Fibroblast of skin of right quadriceps (primary cell): ENCODE measurements at regions not wholly inside any gene's neighbourhood (a gene's known extent, or its start where the extent isn't known, plus 50 kb on each side); places are given as distances from the start of the nearest gene placed in this dataset.

Experiments
- DNase-seq: peaks from one replicate; pipeline ENCODE4 v3.0.0-alpha.2; 2013

DNA sequence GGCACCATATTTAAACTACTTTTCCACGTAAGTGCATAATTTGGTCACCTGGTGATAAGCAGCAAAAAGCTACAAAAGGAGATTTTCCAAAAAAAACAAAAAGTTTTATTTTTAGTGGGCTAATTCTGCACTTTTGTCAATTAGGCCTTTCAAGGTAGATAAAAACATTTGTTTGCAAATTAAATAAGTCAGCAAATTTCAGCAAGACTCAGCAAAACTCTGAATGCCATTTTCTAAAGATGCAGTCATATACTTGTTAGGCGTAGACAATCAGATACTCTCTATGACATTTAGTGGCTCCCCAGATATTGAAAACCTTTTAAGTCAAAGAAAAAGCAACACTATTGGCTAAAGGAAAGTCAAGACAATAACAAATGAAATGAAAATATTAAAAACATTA, 400.2 kb upstream of the GOLIM4 start:
- no peak for DNase-seq

- no peak for DNase-seq
Observed at GRCh38 chr3:168495270-168495669, 399.5 kb upstream of the GOLIM4 start.

DNA sequence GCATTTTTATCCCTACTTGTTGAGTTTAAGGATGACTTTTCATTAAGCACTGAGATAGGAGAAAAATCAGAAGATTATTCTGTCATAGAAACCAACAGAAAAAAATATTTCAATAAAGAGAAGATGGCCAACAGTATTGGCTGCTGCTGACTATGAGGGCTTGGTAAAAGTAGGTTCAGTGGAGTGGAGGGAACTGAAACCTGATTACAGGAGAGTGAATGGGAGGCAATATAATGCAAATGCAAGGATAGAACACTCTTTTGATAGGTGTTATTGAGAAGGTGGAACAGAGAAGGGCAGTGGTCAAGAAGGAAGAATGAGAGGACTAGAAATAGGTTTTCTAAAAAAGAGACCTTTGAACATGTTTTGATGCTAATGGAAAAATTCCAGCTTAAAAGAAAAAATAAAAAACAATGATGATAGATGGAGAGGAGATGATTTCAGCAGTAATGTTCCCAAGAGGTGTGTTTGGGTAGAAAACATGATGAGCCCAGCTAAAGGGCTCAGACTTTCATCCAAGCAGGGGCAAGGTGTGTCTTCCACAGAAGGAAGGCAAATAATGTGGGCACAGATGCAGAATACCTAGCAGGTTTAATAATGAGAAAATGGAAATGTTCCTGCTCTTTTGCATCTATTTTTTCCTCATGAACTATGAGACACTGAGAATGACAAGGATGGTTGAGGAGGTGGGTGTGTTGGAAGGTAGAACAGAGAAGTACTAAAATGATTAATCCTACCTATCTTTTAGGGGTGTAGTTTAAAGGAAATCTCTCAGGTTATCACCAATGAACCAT, 397.9 kb upstream of the GOLIM4 start:
- no peak for DNase-seq

GRCh38 chr3:168490981-168491380, 395.3 kb upstream of the GOLIM4 start:
- no peak for DNase-seq

GRCh38 chr3:168489301-168489700, 393.6 kb upstream of the GOLIM4 start:
- no peak for DNase-seq

GRCh38 chr3:168485936-168486335, 390.2 kb upstream of the GOLIM4 start:
- no peak for DNase-seq

DNA sequence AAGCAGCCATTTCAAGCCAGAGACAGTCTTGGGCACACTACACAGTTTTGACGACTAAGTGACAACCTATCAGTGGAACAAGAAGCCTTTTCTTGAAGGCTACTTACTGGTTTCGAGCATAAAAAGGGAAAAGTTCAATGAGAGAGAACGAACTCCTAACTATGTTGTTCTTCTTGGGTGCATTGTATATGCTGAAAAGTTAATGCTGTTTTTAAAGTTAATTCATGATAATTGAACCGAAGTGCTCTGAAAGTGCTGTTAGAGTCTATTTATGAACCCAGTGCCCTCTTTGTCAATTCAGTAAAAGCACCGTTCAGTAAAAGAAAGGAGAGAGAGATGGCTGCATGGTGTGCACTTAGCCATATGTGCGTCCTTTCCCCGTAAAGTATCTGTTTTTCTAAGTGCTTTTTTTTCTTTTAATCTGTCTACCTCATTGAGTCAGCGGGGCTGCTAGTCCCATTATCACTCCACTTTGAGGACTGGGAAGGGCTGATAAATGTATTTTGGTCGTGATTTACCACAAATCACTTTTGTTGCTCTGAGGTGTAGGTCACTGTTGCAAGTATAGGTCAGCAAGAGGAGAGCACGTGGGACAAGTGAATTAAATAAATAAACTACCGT, 380.7 kb upstream of the GOLIM4 start:
- no peak for DNase-seq

DNA sequence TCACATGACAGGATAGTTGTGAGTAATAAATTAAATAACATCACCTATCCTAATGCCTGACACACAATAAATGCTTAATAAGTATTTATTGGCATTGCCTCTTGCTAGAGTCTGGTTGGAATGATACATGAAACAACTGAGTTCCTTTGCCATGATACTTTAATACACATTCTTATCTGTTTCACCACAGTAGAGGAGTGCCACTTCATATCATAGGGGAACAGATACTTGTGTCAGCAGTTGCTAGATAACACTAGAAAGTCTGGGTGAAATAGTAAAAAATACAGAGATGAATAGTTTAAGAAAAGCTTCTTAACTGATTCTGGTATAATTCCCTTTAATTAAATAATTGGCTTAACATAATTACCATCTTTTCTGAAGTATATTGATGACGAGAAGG, 380.0 kb upstream of the GOLIM4 start:
- no peak for DNase-seq

DNA sequence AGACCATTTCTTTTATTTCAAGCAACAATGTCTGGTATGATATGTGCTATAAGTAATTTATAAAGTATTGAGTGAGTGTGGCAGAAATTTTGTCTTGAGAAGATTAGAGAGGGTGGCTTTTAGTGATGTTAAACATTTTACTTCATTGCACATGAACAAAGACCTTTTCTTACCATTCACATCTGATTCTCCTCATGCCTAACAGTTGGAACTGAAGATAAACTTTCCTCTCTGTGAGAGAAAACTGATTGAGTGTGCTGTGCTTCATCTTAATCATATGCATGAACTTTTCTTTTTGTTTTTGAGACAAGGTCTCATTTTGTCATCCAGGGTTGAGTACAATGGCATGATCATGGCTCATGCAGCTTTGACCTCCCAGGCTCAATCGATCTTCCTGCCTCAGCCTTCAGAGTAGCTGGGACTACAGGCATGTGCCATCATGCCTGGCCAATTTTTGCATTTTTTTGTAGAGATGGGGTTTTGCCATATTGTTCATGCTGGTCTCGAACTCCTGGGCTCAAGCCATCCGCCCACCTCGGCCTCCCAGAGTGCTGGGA, 377.7 kb upstream of the GOLIM4 start:
- no peak for DNase-seq

GRCh38 chr3:168472783-168473182, 377.1 kb upstream of the GOLIM4 start:
- DNase-seq = no peak

GRCh38 chr3:168470380-168470779, 374.7 kb upstream of the GOLIM4 start:
- DNase-seq = no peak

- no peak for DNase-seq
Observed at GRCh38 chr3:168469436-168469835, 373.7 kb upstream of the GOLIM4 start.

- DNase-seq = peak; percentile 18
Observed at GRCh38 chr3:168467115-168467714, 371.5 kb upstream of the GOLIM4 start.

- no peak for DNase-seq
Observed at GRCh38 chr3:168461793-168462192, 366.1 kb upstream of the GOLIM4 start.

DNA sequence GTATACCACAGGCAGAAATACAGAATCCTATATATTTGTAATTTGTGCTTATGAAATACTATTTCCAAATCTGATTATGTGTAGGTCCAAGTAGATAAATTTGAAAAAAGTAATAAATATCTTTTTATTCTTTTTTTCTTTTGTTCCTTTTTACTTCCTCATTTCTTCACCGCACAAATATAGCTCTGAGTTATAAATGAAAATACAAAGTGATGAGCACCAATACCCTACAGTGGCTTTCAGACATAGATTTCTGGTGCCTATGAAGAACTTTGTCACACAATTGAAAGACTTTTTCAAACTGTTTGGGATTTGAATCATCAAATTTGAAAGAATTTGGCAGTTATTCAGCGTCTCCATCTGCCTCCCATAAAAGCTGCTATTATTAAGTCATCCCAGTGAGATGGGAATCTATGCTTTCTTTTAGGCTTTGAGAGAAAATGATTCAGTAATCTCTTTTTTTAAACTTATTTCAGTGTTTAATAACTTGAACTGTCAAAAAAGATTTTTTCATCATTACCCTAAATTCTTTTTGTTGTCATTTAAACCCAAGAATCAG, 363.6 kb upstream of the GOLIM4 start:
- peak; percentile 43 for DNase-seq

GRCh38 chr3:168457954-168458539, 362.3 kb upstream of the GOLIM4 start:
- no peak for DNase-seq

DNA sequence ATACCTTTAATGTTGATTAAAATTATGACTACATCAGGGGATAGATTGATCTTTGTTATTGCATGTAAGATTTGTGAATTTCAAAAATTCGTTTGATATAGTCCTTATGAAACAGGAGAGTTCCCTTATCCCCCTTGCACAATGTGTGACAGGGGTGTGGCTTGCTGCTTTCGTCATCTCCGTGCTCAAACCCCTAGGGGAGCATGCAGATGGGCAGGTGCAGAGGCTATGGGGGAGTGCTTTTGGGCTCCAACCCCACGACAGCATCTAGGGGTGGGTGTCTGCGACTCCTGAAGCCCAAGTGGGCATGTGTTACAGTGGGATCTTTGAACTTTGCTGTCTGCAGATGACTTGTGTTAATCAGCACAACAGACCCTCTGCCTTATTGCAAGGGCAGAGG, 360.1 kb upstream of the GOLIM4 start:
- no peak for DNase-seq

- DNase-seq = no peak
Observed at GRCh38 chr3:168453623-168454022, 357.9 kb upstream of the GOLIM4 start.

DNA sequence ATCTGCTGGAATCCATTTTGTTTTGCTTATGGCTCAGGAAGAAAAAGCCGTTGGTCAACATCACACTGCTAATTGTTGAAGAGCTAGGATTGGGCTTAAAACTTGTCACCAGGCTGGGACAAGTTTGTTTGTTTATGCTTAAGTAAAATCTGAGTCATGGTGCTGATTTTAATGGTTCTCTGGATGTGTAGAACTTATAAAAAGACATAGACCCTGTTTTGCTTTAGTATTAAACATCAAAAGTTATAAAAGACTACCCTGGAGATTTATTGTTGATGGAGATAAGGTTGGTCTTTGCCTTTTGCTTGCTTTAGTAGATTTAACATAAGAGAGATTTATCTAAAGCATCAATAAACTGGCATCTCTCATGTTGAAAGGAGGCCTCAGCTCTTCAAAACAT, 348.2 kb upstream of the GOLIM4 start:
- no peak for DNase-seq

GRCh38 chr3:168442502-168442901, 346.8 kb upstream of the GOLIM4 start:
- no peak for DNase-seq

DNA sequence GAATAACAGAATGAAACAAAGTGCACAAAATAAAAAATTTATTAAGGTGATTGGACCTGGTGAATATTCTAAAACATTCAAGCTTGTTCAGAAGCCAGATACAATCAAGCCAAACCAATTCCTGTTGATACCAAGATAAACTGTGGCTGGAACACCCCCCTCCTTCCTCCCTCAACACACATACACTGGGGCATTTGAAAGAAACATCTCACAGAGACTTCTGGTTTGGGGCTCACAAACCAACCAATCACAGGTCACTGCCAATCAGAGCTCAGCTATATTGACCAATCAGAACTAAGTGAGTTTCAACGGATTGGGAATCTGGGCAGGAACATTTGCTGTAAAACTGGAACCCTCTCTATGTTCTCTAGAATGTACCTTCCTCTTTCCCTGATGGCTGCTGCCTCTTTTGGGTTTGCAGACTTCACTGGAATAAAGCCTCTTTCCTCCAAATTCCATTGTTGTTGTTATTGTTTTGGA, 340.6 kb upstream of the GOLIM4 start:
- no peak for DNase-seq

DNA sequence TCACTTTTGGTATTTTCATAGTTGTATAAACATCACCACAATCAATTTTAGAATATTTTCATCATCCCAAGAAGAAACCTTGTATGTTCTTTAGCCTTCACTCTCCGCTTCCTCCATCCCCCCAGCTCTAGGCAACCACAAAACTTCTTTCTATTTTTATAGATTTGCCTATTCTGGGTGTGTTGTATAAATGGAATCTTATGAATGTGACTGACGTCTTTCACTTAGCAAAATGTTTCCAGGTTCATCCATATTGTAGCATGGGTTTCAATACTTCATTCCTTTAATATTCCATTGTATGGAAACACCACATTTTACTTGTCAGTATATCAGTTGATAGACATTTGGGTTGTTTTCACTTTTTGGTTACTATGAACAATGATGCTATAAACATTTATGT, 335.8 kb upstream of the GOLIM4 start:
- peak; percentile 14 for DNase-seq

DNA sequence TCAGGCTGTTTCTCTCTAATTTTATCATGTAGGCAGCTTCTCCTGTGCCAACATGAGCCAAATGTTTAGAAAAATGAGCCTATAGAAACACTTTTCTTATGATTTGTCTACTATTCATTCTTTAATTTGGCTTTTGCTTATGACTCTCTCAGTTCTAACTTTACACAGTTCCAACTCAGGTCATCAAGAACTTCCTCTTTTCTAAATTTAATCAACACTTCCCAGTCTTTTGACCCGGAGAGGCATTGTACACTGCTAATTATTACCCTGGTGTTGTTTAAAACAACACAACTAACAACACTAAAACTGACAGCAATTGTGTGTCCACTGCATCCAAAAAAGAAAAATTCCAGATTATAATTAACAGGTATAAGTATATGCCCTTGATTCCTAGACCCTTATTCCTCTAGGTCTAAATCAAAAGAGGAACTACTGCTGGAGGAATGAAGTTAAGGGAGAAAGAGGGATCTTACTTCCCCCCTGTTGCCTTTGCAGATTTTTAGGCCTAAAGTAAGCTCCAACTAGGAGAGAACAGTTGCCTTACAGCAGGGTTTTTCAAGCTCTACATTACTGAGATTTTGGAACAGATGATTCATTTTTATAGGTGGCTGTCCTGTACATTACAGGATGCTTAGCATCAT, 332.2 kb upstream of the GOLIM4 start:
- DNase-seq = no peak
